ENCODE measurements at regions not wholly inside any gene's neighbourhood (a gene's known extent, or its start where the extent isn't known, plus 50 kb on each side); places are given as distances from the start of the nearest gene placed in this dataset.

- ChIA-PET POLR2A (ENCODE audit: partially characterized antibody) (no interaction called here), CTCF (ENCODE audit: partially characterized antibody) (interaction anchor here (0.6 to 1.0 kb wide), 2 partner anchors 9 to 117 kb away, joined by 3 read pairs; no protein-coding TSS in a partner anchor)
- H3K4me1 ChIP-seq (replicated peaks in 1 of 4; ENCODE audit: control insufficient read depth in 3 of 4, insufficient read depth in 4 of 4, low read length in 3 of 4): peaks cover 0 to 2% (median 1%) of the 10 kb centered on the region in 4 experiments; a peak in 1 of 7 replicates
- no peak overlapping the region for H3K4me3 ChIP-seq (ENCODE audit: extremely low read depth in 1 of 4, insufficient read depth in 2 of 4, low read depth in 3 of 4, low read length in 4 of 4)
- H2BK20ac ChIP-seq (ENCODE audit: low read length): no peak overlapping the region
- no peaks in the 10 kb centered on the region for H3K27me3 ChIP-seq (replicated peaks in 1 of 4; ENCODE audit: control insufficient read depth in 3 of 4, extremely low read depth in 1 of 4, insufficient read depth in 3 of 4, low read length in 3 of 4)
- no peak overlapping the region for H3K56ac ChIP-seq (replicated peaks; ENCODE audit: insufficient read length, low read depth, low read length)
- no peak overlapping the region for H2AK5ac ChIP-seq (ENCODE audit: low read depth, low read length)
- H2BK5ac ChIP-seq (ENCODE audit: low read depth, low read length): no peak overlapping the region
- WGBS, 2 experiments (ENCODE audit: extremely low coverage in 1 of 2, insufficient coverage in 1 of 2, insufficient read length in 1 of 2, insufficient replicate concordance in 2 of 2, low coverage in 1 of 2, low lambda C conversion rate in 2 of 2, missing lambda C conversion rate in 1 of 2): 86% methylated on average over 1 of the region's 1 CpG; no CpG with 5 or more reads in 1 of the 2 experiments
- no peaks in the 10 kb centered on the region for H3K79me1 ChIP-seq (ENCODE audit: low read depth, low read length)
- no peak overlapping the region for H3K18ac ChIP-seq (ENCODE audit: extremely low read depth, low read length)
- no peak overlapping the region for H2BK12ac ChIP-seq (ENCODE audit: low read depth, low read length)
- no peaks in the 10 kb centered on the region for H4K20me1 ChIP-seq (replicated peaks in 1 of 2; ENCODE audit: control insufficient read depth in 1 of 2, insufficient read depth in 2 of 2, low read length in 2 of 2)
- H3K9ac ChIP-seq (replicated peaks in 1 of 4; ENCODE audit: extremely low read depth in 1 of 4, low read depth in 3 of 4, low read length in 3 of 4): no peak overlapping the region; a peak in 1 of 7 replicates
- no peak overlapping the region for H4K5ac ChIP-seq (ENCODE audit: insufficient read length, low read depth, low read length)
- H3K79me2 ChIP-seq (ENCODE audit: control insufficient read depth in 1 of 2, insufficient read depth in 2 of 2, low read length in 2 of 2): no peaks in the 10 kb centered on the region
- DNase-seq (ENCODE audit: low read depth in 1 of 2, low spot score in 2 of 2) (no peak), FAIRE-seq (no peak)
- H2BK120ac ChIP-seq (replicated peaks; ENCODE audit: low read depth, low read length): no peak overlapping the region
- H3K23ac ChIP-seq (ENCODE audit: insufficient read length): no peak overlapping the region
- H3K36me3 ChIP-seq (ENCODE audit: control insufficient read depth in 2 of 4, insufficient read depth in 4 of 4, low read length in 3 of 4): no peaks in the 10 kb centered on the region
- no peak overlapping the region for H2BK15ac ChIP-seq (ENCODE audit: low read length)
- no peak overlapping the region for H3K4ac ChIP-seq (replicated peaks; ENCODE audit: insufficient read length, low read depth, low read length)
- no peak overlapping the region for H3K4me2 ChIP-seq (ENCODE audit: insufficient read depth in 1 of 2, low read depth in 2 of 2, low read length in 2 of 2)
- no peaks in the 10 kb centered on the region; the same call in 1 of the 2 replicates for H3K23me2 ChIP-seq (ENCODE audit: low read depth, low read length)
- no peak overlapping the region for H3K27ac ChIP-seq (ENCODE audit: low read depth, low read length)
- no peak overlapping the region for H2AFZ ChIP-seq (ENCODE audit: low read length)
- no peak overlapping the region for H4K8ac ChIP-seq (ENCODE audit: extremely low read depth, insufficient read depth, low read length)
- no peak overlapping the region for H4K91ac ChIP-seq (replicated peaks; ENCODE audit: insufficient read length, low read length)
- H3K14ac ChIP-seq (ENCODE audit: insufficient read length): no peak overlapping the region
- no peaks in the 10 kb centered on the region for H3K9me3 ChIP-seq (ENCODE audit: insufficient read depth in 2 of 2, low read depth in 1 of 2, low read length in 1 of 2)
- TF ChIP-seq NANOG (IDR thresholded peaks at IDR 0.05; ENCODE audit: insufficient read depth, low read depth, low read length, poor library complexity, severe bottlenecking) (no peak), GTF2F1 (IDR thresholded peaks at IDR 0.05; ENCODE audit: borderline replicate concordance, low read depth, low read length) (no peak), TCF12 (IDR thresholded peaks at IDR 0.05; ENCODE audit: low read depth, low read length) (no peak), ASH2L (IDR thresholded peaks at IDR 0.05; ENCODE audit: low read length) (no peak), USF2 (IDR thresholded peaks at IDR 0.05; ENCODE audit: low read length) (no peak), MAFK (IDR thresholded peaks at IDR 0.05; ENCODE audit: low read depth, low read length) (no peak), KDM4A (IDR thresholded peaks at IDR 0.05; ENCODE audit: low read depth, low read length, severe bottlenecking) (no peak), TEAD4 (IDR thresholded peaks at IDR 0.05; ENCODE audit: low read depth, low read length) (no peak), POU5F1 (IDR thresholded peaks at IDR 0.05; ENCODE audit: low read depth, low read length) (no peak), SIRT6 (IDR thresholded peaks at IDR 0.05; ENCODE audit: low read length) (no peak), RAD21 (IDR thresholded peaks at IDR 0.05 in 1 of 2, conservative IDR thresholded peaks at IDR 0.05 in 1 of 2; ENCODE audit: low read depth in 2 of 2, low read length in 2 of 2) (no peak)
- TF ChIP-seq, protein P1, sequence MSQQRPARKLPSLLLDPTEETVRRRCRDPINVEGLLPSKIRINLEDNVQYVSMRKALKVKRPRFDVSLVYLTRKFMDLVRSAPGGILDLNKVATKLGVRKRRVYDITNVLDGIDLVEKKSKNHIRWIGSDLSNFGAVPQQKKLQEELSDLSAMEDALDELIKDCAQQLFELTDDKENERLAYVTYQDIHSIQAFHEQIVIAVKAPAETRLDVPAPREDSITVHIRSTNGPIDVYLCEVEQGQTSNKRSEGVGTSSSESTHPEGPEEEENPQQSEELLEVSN (IDR thresholded peaks at IDR 0.05): no peak
Measured at GRCh38 chr6:115319823-115320222, 740.9 kb downstream of the FRK start.
